Activated CD4-positive, alpha-beta T cell treated with anti-CD3 and anti-CD28 coated beads for 1 hour (primary cell): ENCODE measurements at regions not wholly inside any gene's neighbourhood (a gene's known extent, or its start where the extent isn't known, plus 50 kb on each side); places are given as distances from the start of the nearest gene placed in this dataset.

Experiments
- DNase-seq: peaks from one replicate; pipeline ENCODE4 v3.0.0-alpha.2; 2020

DNA sequence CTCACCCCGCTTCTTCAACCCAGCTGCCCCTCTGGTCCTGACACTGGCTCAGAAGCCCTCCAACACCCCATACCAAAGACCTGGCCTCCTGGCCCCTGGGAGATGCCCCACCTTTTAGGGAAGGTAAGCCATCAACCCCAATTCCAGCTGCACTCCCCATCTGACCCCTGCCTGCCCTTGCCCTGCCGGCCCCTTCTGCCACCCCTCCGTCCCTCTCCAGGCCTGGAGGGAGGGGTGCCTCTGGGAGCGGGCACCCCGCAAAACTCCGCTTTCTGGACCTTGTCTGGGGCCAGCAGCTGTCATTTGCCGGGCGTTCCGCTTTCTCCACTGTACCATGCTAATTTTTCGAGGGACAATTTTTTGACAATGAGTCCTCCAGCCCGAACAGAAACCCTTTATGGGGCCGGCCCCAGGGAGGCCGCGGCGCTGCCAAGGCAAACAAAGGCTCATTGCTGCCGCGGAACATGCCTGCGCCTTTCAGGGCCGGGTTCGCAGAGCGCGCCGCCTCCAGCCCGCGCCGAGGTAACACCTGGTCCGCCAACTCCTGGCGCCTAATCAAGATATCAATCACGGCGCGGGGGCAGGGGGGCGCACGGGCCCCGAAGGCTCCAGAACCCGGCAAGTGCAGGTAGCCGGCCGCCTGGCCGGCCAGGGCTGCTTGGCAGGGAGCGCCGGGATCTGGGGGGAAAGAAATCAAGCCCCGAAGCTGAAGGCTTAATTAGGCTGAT lies 96.0 kb downstream of the INHBB start:
- DNase-seq = no peak

GRCh38 chr2:120442541-120442922 lies 96.6 kb downstream of the INHBB start:
- DNase-seq = no peak

DNA sequence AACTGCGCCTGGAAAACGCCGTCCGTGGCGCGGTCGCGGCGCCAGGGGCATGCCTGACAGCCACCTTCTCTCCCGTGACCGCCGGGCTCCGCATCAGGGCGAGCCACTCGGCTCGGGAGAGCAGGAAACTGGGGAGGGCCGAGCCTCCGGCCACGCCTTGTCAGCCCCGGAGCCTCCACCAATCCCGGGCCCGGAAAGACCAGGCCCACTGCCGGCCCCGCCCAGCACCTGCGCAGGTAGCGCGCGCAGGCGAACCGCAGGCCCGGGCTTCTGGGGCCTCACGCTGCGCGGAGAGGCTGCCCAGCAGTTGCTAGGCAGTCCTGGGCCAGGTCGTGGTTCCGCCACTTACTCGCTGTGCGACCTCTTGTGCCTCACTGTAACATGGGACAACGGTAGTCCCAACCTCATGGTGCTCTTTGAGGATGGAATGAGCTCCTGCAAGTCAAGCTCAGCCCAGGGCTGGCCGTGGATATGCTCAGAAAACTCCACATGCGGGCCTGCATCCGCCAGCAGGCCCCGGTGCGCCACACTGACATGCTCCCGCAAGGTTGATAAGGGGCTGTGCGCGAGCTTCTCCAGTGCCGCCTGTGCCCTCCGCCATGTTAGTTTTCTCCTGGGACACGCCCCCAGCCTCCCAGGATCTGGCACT lies 97.1 kb downstream of the INHBB start:
- DNase-seq = no peak

DNA sequence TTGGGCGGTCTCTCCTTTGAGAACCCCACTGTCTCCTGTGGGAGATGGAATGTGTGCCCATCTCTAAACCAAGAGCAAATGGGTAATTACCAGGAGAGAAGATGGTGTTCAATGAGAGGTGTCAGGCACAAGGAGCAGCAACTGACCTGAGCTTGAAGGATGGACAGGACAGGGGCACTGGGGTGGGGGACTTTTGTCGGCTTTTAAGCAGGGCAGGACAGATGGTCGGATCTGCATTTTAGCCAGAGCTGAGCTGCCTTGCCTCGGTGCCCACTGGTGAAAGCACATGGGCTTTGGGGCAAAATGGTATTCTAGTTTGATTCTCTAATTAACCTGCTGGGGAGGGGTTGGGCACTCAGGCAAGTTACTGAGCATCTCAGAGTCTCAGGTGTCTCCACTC lies 98.0 kb downstream of the INHBB start:
- no peak for DNase-seq

GRCh38 chr2:120444691-120445240 lies 98.8 kb downstream of the INHBB start:
- no peak for DNase-seq

GRCh38 chr2:120445449-120446143 lies 99.7 kb downstream of the INHBB start:
- DNase-seq = no peak

GRCh38 chr2:120446236-120447126 lies 100.5 kb downstream of the INHBB start:
- no peak for DNase-seq

GRCh38 chr2:120447127-120447785 lies 101.3 kb downstream of the INHBB start:
- DNase-seq = no peak

DNA sequence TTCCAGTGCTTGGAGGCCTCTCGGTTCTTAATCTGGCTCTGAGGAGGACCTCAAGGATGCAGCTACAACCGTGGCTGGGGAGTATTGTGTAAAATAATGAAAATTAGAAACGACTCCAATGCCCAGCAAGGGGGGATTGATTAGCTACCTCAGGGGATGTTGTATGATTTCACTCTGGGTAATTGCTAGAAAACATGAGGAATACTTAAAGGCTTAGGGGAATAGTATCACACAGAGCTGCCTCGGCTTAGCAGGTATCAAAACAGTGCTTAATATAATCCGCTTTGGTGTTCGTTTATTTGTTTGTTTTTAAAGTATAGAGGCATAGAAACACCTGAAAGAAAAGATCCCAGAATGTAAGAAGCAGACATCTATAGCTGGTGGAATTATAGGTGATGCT lies 102.5 kb downstream of the INHBB start:
- no peak for DNase-seq

GRCh38 chr2:120448961-120449810 lies 103.2 kb downstream of the INHBB start:
- no peak for DNase-seq

DNA sequence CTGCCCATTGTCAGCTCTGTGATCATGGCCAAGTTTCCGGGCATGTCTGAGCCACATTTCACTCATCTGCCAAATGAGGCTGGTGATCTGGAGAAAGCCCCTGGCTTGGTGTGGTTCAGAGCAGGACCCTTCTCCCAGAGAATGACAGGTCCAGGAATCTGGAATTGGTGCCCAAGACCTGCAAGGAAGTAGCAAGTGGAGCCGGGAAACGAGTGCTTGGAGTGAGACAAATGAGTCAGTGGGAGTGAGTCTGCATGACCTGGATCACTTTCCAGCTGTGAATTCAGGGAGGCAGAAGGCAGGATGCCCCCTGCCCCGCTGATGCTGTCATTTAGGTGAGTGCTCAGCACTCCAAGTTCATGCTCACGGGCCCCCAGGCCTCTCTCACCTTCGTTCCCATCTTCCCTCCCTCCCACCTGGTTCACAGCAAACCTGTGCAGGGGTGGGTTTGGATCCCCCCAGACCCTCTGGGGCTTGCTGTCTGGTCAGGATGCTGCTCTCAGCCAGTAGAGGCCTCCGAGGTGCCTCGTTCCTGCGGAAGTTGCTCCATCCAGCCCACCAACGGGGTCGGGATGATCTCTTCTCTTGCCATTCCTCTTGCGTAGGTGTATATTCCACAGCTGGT lies 104.4 kb downstream of the INHBB start:
- DNase-seq = no peak

GRCh38 chr2:120451334-120451733 lies 105.4 kb downstream of the INHBB start:
- no peak for DNase-seq

- DNase-seq = no peak
These were observed 106.2 kb downstream of the INHBB start for GRCh38 chr2:120452131-120452530.

- DNase-seq = no peak
These were observed 107.2 kb downstream of the INHBB start for GRCh38 chr2:120452945-120453634.

DNA sequence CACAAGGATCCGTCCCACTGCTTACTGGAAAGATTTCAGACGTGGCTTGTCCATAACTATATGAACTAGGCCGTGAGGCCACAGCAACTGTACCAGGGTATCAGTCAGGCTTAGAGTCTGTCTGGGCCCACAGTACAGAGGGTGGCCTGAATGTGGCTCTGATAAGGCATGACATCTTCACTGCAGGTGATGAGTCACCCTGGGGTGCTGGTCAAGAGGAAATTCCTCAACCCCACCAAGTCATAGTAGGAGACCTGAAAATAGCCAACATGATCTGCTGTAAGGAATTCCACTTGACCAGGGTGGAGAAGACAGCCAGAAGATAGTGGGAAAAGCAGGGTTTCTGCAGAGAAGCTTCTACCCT lies 107.7 kb downstream of the INHBB start:
- DNase-seq = no peak

- DNase-seq = no peak
These were observed 108.9 kb downstream of the INHBB start for GRCh38 chr2:120454654-120455385.

GRCh38 chr2:120455390-120455789 lies 109.5 kb downstream of the INHBB start:
- DNase-seq = no peak

- no peak for DNase-seq
These were observed 110.9 kb downstream of the INHBB start for GRCh38 chr2:120456867-120457266.

- no peak for DNase-seq
These were observed 114.6 kb downstream of the INHBB start for GRCh38 chr2:120460511-120460910.
